SJSA1 (cell line): ENCODE measurements at regions not wholly inside any gene's neighbourhood (a gene's known extent, or its start where the extent isn't known, plus 50 kb on each side); places are given as distances from the start of the nearest gene placed in this dataset.

Source experiments
- DNase-seq, 2 experiments: peaks; one replicate each; pipeline ENCODE4 v3.0.0-alpha.2; 2015 to 2020; ENCODE audit warnings: low spot score in 2 of 2, low read depth in 1 of 2
- H3K27ac ChIP-seq: fragments of 250-450 bp; sonication (Bioruptor Pico); 2 replicates; pipeline ENCODE4 v1.5.1; 2020; ENCODE audit warnings: mild to moderate bottlenecking, moderate library complexity
- H3K27me3 ChIP-seq: fragments of 250-450 bp; sonication (Bioruptor Pico); replicated peaks from 2 replicates; pipeline ENCODE4 v1.5.1; 2020; ENCODE audit warnings: mild to moderate bottlenecking, moderate library complexity
- H3K36me3 ChIP-seq: fragments of 250-450 bp; sonication (Bioruptor Pico); 2 replicates; pipeline ENCODE4 v1.5.1; 2020; ENCODE audit warnings: mild to moderate bottlenecking
- H3K4me1 ChIP-seq: fragments of 250-450 bp; sonication (Bioruptor Pico); replicated peaks from 2 replicates; pipeline ENCODE4 v1.6.1; 2021; ENCODE audit warnings: mild to moderate bottlenecking
- H3K4me3 ChIP-seq: fragments of 250-450 bp; sonication (Bioruptor Pico); 2 replicates; pipeline ENCODE4 v1.5.1; 2020; ENCODE audit warnings: mild to moderate bottlenecking
- H3K9me3 ChIP-seq: fragments of 250-450 bp; sonication (Bioruptor Pico); replicated peaks from 2 replicates; pipeline ENCODE4 v1.5.1; 2020; ENCODE audit warnings: mild to moderate bottlenecking

DNA sequence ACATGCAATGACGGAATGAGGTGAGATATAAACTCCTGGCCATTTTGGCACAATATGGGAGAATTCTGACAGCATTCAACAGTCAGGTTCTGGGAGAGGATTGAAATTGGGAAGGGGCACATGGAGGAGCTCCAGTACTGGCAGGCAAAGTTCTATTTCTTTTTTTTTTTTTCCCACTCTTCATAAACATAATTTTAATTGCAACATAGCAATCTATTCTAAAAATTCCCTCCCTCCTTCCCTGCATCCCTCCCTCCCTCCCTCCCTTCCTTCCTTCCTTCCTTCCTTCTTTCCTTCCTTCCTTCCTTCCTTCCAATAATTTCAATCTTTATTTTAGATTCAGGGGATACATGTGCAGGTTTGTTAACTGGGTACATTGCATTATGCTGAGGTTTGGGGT is 93.2 kb downstream of the PTCSC3 start:
- no peaks in the 10 kb centered on the region for H3K4me1 ChIP-seq
- DNase-seq: no peak
- H3K27me3 ChIP-seq: no peaks in the 10 kb centered on the region
- H3K27ac ChIP-seq: no peak overlapping the region
- no peaks in the 10 kb centered on the region for H3K36me3 ChIP-seq
- H3K4me3 ChIP-seq: no peak overlapping the region
- no peaks in the 10 kb centered on the region for H3K9me3 ChIP-seq

DNA sequence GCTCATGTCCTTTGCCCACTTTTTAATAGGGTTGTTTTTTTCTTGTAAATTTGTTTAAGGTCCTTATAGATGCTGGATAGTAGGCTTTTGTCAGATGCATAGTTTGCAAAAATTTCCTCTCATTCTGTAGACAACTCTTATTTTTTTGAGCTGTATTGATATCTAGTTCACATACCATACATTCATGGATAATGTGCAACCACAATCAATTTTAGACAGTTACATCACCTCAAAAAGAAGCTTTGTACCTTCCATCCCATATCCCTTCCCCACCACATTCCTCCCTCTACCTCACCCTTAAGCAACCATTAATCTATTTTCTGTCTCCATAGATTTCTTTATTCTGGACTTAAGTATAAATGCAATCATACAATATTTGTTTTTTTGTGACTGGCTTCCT is 98.4 kb downstream of the PTCSC3 start:
- H3K4me1 ChIP-seq: no peaks in the 10 kb centered on the region
- no peak for DNase-seq
- no peak overlapping the region for H3K4me3 ChIP-seq
- H3K27me3 ChIP-seq: no peaks in the 10 kb centered on the region
- no peaks in the 10 kb centered on the region for H3K36me3 ChIP-seq
- no peak overlapping the region for H3K27ac ChIP-seq
- H3K9me3 ChIP-seq: no peaks in the 10 kb centered on the region

- no peaks in the 10 kb centered on the region for H3K4me1 ChIP-seq
- H3K4me3 ChIP-seq: no peak overlapping the region
- no peaks in the 10 kb centered on the region for H3K36me3 ChIP-seq
- H3K27me3 ChIP-seq: no peaks in the 10 kb centered on the region
- no peaks in the 10 kb centered on the region for H3K9me3 ChIP-seq
- no peak for DNase-seq
- no peak overlapping the region for H3K27ac ChIP-seq
Measured at GRCh38 chr14:36076197-36076596, 100.3 kb downstream of the PTCSC3 start.

GRCh38 chr14:36075203-36075602 is 101.3 kb downstream of the PTCSC3 start:
- Histone ChIP-seq H3K27me3 (no peaks in the 10 kb centered on the region), H3K36me3 (no peaks in the 10 kb centered on the region), H3K4me3 (no peak overlapping the region), H3K9me3 (no peaks in the 10 kb centered on the region), H3K27ac (no peak overlapping the region), H3K4me1 (peaks cover 4% of the 10 kb centered on the region)
- DNase-seq: no peak

DNA sequence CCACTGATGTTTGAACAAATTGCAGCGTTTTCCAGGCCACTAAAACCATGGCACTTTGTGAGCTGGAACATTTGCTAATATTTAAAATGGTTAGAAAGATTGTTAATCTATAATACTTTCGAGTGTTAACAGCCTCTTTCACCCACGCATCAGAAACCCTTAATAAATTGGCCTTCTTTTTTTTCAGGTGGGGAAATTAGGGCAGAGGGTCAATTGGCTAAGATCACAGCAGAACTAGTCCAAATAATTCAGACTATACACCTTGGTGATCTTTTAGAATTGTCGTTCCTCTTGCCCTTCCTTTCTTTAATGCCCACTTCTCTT is 105.8 kb downstream of the PTCSC3 start:
- H3K27me3 ChIP-seq: no peaks in the 10 kb centered on the region
- DNase-seq: no peak
- no peak overlapping the region for H3K4me3 ChIP-seq
- H3K36me3 ChIP-seq: no peaks in the 10 kb centered on the region
- H3K27ac ChIP-seq: no peak overlapping the region
- H3K9me3 ChIP-seq: no peaks in the 10 kb centered on the region
- peaks cover 44% of the 10 kb centered on the region for H3K4me1 ChIP-seq

GRCh38 chr14:36070031-36070719 is 106.3 kb downstream of the PTCSC3 start:
- no peaks in the 10 kb centered on the region for H3K27me3 ChIP-seq
- no peak overlapping the region for H3K4me3 ChIP-seq
- no peaks in the 10 kb centered on the region for H3K36me3 ChIP-seq
- peak; percentile 60 to 70 for DNase-seq
- H3K27ac ChIP-seq: peak overlapping the region; percentile 65
- H3K9me3 ChIP-seq: no peaks in the 10 kb centered on the region
- peaks cover 44% of the 10 kb centered on the region for H3K4me1 ChIP-seq

GRCh38 chr14:36069535-36069900 is 107.0 kb downstream of the PTCSC3 start:
- DNase-seq: peak in 1 of 2 experiments; percentile 55
- H3K27ac ChIP-seq: peak overlapping the region; percentile 65
- H3K4me3 ChIP-seq: no peak overlapping the region
- peaks cover 44% of the 10 kb centered on the region for H3K4me1 ChIP-seq
- H3K36me3 ChIP-seq: no peaks in the 10 kb centered on the region
- H3K27me3 ChIP-seq: no peaks in the 10 kb centered on the region
- no peaks in the 10 kb centered on the region for H3K9me3 ChIP-seq

- H3K4me1 ChIP-seq: peaks cover 44% of the 10 kb centered on the region
- no peaks in the 10 kb centered on the region for H3K9me3 ChIP-seq
- no peaks in the 10 kb centered on the region for H3K36me3 ChIP-seq
- DNase-seq: peak; percentile 69 to 96
- H3K27me3 ChIP-seq: no peaks in the 10 kb centered on the region
- no peak overlapping the region for H3K4me3 ChIP-seq
- peak overlapping the region; percentile 65 for H3K27ac ChIP-seq
Measured at GRCh38 chr14:36068777-36069534, 107.6 kb downstream of the PTCSC3 start.

DNA sequence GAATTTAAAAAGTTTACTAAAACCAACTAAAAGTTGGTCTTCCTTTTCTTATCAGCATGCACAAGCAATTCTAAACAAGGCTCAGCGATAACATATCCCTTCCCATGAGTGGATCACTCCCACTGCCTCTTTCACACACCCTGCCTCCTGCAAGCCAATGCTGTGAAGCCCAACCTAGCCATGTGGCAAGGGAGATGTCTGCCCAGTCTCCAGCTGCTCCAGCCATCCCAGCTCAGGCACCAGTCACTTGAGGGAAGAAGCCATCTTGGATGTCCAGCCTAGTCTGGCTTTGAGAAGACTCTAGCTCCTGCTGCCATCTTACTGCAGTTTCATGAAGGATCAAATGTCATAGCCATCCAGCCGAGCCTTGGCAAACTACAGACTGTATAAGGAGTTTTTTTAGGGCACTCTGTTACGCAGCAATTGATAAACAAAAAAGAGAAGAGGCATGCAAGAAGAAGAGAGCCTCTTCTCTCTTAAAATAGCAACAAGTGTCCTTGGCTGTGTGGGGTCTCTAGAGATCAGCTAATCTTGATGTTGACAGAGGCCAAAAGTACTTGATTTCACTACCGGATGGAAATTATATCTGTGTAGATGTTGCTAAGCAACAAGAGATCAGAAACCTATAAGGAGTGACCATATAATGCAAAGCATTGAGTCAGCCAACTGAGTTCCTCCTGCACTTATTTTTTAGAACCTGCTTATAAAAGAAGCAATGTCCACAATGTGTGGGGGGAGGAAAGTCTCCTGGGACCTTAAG is 108.9 kb downstream of the PTCSC3 start:
- no peaks in the 10 kb centered on the region for H3K36me3 ChIP-seq
- H3K4me1 ChIP-seq: peaks cover 44% of the 10 kb centered on the region
- DNase-seq: peak in 1 of 2 experiments; percentile 39
- no peaks in the 10 kb centered on the region for H3K27me3 ChIP-seq
- no peaks in the 10 kb centered on the region for H3K9me3 ChIP-seq
- H3K4me3 ChIP-seq: no peak overlapping the region
- H3K27ac ChIP-seq: peak overlapping the region; percentile 65

GRCh38 chr14:36066636-36067035 is 109.9 kb downstream of the PTCSC3 start:
- Histone ChIP-seq H3K27me3 (no peaks in the 10 kb centered on the region), H3K4me1 (peaks cover 49% of the 10 kb centered on the region), H3K27ac (no peak overlapping the region), H3K9me3 (no peaks in the 10 kb centered on the region), H3K36me3 (no peaks in the 10 kb centered on the region), H3K4me3 (no peak overlapping the region)
- DNase-seq: no peak

DNA sequence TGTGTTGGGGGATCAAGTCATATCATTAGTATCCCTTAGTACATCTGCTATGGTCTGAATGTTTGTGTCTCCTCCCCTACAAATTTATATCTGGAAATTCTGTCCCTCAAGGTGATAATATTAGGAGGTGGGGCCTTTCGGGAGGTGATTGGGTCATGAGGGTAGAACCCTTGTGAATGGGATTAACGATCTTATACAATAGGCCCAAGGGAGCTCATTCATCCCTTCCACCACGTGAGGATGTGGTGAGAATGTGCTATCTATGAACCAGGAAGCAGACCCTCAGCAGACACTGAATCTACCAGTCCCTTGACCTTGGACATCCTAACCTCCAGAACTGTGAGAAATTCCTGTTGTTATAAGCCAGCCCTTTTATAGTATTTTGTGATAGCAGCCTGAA is 110.7 kb downstream of the PTCSC3 start:
- no peaks in the 10 kb centered on the region for H3K36me3 ChIP-seq
- DNase-seq: no peak
- no peak overlapping the region for H3K4me3 ChIP-seq
- H3K27ac ChIP-seq: no peak overlapping the region
- H3K9me3 ChIP-seq: no peaks in the 10 kb centered on the region
- H3K4me1 ChIP-seq: peaks cover 57% of the 10 kb centered on the region
- H3K27me3 ChIP-seq: no peaks in the 10 kb centered on the region

DNA sequence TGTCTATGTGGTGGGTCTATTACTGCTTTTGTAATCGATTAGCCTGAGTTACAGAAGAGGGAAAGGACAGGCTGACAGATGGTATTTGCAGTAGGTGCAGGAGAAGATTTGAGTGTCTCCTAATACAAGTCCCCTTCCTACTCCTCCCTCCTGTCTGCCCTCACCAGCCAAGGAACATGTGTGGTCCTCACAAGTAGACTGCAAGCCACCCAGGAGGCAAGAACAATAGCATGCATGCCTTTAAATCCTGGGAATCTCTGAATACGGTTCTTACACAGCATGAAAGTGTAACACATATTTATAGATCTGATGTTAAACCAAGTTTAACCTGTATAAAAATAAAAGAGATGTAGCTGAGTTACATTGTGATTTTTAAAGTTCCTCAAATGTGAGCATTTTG is 117.0 kb downstream of the PTCSC3 start:
- H3K27ac ChIP-seq: peak overlapping the region; percentile 73

DNA sequence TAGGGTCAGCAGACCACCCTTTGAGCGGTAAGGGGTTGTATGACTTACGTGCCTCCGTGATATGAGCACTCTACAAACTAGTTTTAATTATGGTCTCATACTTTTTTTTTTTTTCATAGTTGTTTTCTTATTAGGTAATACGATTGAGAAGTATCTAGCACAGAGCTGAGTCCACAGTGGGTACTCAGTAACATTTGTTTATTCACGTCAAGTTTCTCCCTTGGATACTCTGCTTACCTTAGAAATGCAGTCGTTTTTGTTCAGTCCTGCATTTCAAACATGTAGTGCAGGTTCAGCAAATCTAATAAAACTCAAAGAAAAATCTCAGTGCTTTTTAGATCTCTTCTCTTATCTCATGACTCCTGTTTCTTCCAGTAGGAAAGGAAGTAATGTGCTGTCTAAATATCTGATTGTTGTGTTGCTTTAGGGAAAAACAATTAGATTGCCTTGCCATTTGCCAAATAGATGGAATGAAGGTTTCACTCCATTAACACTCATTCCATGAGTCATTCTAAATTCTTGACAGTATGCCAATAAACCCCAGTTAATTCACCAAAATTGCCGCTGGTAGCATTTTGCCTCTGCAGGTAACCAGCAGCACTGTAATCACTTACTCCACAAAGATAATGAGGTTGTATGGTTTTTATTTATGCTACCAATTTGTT is 118.9 kb downstream of the PTCSC3 start:
- no peaks in the 10 kb centered on the region for H3K27me3 ChIP-seq
- H3K4me1 ChIP-seq: peaks cover 73% of the 10 kb centered on the region
- H3K9me3 ChIP-seq: no peaks in the 10 kb centered on the region
- H3K4me3 ChIP-seq: no peak overlapping the region
- no peaks in the 10 kb centered on the region for H3K36me3 ChIP-seq
- H3K27ac ChIP-seq: peak overlapping the region; percentile 73
- peak in 1 of 2 experiments; percentile 76 for DNase-seq

More for the DNA sequence above, 117.0 kb downstream of the PTCSC3 start:
- Histone ChIP-seq H3K4me3 (no peak overlapping the region), H3K9me3 (no peaks in the 10 kb centered on the region), H3K4me1 (peaks cover 73% of the 10 kb centered on the region), H3K36me3 (no peaks in the 10 kb centered on the region), H3K27me3 (no peaks in the 10 kb centered on the region)
- peak; percentile 82 to 86 for DNase-seq
